HEK293 (cell line): ENCODE measurements at regions not wholly inside any gene's neighbourhood (a gene's known extent, or its start where the extent isn't known, plus 50 kb on each side); places are given as distances from the start of the nearest gene placed in this dataset.
"Not testable (repeated sequence)": the region's sequence is repeated elsewhere in the genome, so short reads cannot be mapped to it uniquely, and the experiment has no call there.

Source experiments
- CTCF ChIA-PET: fragments of 350-600 bp; formaldehyde crosslinking; extraction: SDS; loops from one replicate; lab custom pipeline; 2021; ENCODE audit warnings: antibody characterized with exemption; lab: Yijun Ruan, JAX
- POLR2A ChIA-PET: fragments of 300-600 bp; formaldehyde crosslinking; extraction: SDS; loops from one replicate; lab custom pipeline; 2020; ENCODE audit warnings: antibody characterized with exemption, inconsistent platforms; lab: Yijun Ruan, JAX
- H3K27ac ChIP-seq: fragments of 200-500 bp; sonication (Bioruptor generic); 2 replicates; pipeline ENCODE4 v1.5.1; 2014; ENCODE audit warnings: low read depth, low read length, control low read depth, inconsistent platforms; ENCODE audit errors: extremely low read depth
- H3K36me3 ChIP-seq, 2 experiments: fragments of 200-500 bp in 1 of 2; sonication (Bioruptor generic) in 1 of 2; 1 replicate in 1 of 2; 2 replicates in 1 of 2; pipeline ENCODE4 v1.5.1; 2014 to 2017; ENCODE audit warnings: inconsistent platforms in 2 of 2, low read length in 2 of 2; ENCODE audit not compliant: control insufficient read depth in 2 of 2, insufficient read depth in 1 of 2
- H3K4me1 ChIP-seq: fragments of 200-500 bp; sonication (Bioruptor generic); 2 replicates; pipeline ENCODE4 v1.5.1; 2014; ENCODE audit warnings: mild to moderate bottlenecking, low read length, inconsistent platforms; ENCODE audit not compliant: control insufficient read depth, insufficient read depth
- H3K4me3 ChIP-seq: 2 replicates; pipeline ENCODE4 v1.5.1; 2011; ENCODE audit warnings: low read depth, mild to moderate bottlenecking, control low read depth, low read length, moderate library complexity
- H3K9me3 ChIP-seq: fragments of 200-500 bp; sonication (Bioruptor generic); 2 replicates; pipeline ENCODE4 v1.5.1; 2014; ENCODE audit warnings: low read depth, low read length, inconsistent platforms; ENCODE audit not compliant: control insufficient read depth, insufficient read depth
- IKZF3 ChIP-seq: fragments of 450-650 bp; IDR thresholded peaks from 2 replicates; pipeline ENCODE4 v1.5.0; 2018; ENCODE audit warnings: missing biosample characterization, mild to moderate bottlenecking, missing genetic modification characterization, moderate library complexity
- SCRT2 ChIP-seq: fragments of 450-650 bp; formaldehyde crosslinking; IDR thresholded peaks from 2 replicates; pipeline ENCODE4 v1.5.1; 2016; ENCODE audit warnings: missing biosample characterization, missing genetic modification characterization
- YY1 ChIP-seq: fragments of 450-650 bp; formaldehyde crosslinking; IDR thresholded peaks from 2 replicates; pipeline ENCODE4 v1.5.1; 2018; ENCODE audit warnings: missing biosample characterization, missing genetic modification characterization
- YY2 ChIP-seq: fragments of 450-650 bp; formaldehyde crosslinking; IDR thresholded peaks from 2 replicates; pipeline ENCODE4 v1.5.1; 2016; ENCODE audit warnings: missing biosample characterization, missing genetic modification characterization
- ZFHX2 ChIP-seq: fragments of 450-650 bp; formaldehyde crosslinking; conservative IDR thresholded peaks from 2 replicates; pipeline ENCODE4 v1.5.1; 2016; ENCODE audit warnings: missing biosample characterization, missing genetic modification characterization
- ZNF10 ChIP-seq: fragments of 450-650 bp; formaldehyde crosslinking; IDR thresholded peaks from 2 replicates; pipeline ENCODE4 v1.5.1; 2017; ENCODE audit warnings: missing biosample characterization, missing genetic modification characterization
- ZNF202 ChIP-seq: fragments of 450-650 bp; formaldehyde crosslinking; IDR thresholded peaks from 2 replicates; pipeline ENCODE4 v1.5.1; 2016; ENCODE audit warnings: missing biosample characterization, missing genetic modification characterization, borderline replicate concordance
- ZNF274 ChIP-seq, 2 experiments: fragments of 200-500 bp in 1 of 2; fragments of 450-650 bp in 1 of 2; sonication (Bioruptor generic) in 1 of 2; formaldehyde crosslinking in 1 of 2; IDR thresholded peaks; 2 replicates each; pipeline versions ENCODE4 v1.5.1 to v1.6.1; 2014 to 2016; ENCODE audit warnings: borderline replicate concordance in 1 of 2, inconsistent platforms in 1 of 2, low read length in 1 of 2, missing biosample characterization in 1 of 2, missing genetic modification characterization in 1 of 2
- ZNF341 ChIP-seq: fragments of 450-650 bp; formaldehyde crosslinking; IDR thresholded peaks from 2 replicates; pipeline ENCODE4; 2016; ENCODE audit warnings: low read depth, missing biosample characterization, missing genetic modification characterization
- ZNF426 ChIP-seq: fragments of 450-650 bp; formaldehyde crosslinking; IDR thresholded peaks from 2 replicates; pipeline ENCODE4 v1.5.1; 2017; ENCODE audit warnings: missing biosample characterization, missing genetic modification characterization, mild to moderate bottlenecking, inconsistent platforms, moderate library complexity
- ZNF501 ChIP-seq: fragments of 450-650 bp; formaldehyde crosslinking; IDR thresholded peaks from 2 replicates; pipeline ENCODE4 v1.5.1; 2016; ENCODE audit warnings: missing biosample characterization, missing genetic modification characterization
- ZNF521 ChIP-seq: fragments of 450-650 bp; formaldehyde crosslinking; IDR thresholded peaks from 2 replicates; pipeline ENCODE4 v1.5.1; 2017; ENCODE audit warnings: missing biosample characterization, mild to moderate bottlenecking, missing genetic modification characterization
- ZNF558 ChIP-seq: fragments of 450-650 bp; formaldehyde crosslinking; IDR thresholded peaks from 2 replicates; pipeline ENCODE4 v1.5.1; 2016; ENCODE audit warnings: missing biosample characterization, missing genetic modification characterization
- ZNF610 ChIP-seq: fragments of 450-650 bp; formaldehyde crosslinking; IDR thresholded peaks from 2 replicates; pipeline ENCODE4 v1.5.1; 2016; ENCODE audit warnings: missing biosample characterization, missing genetic modification characterization, borderline replicate concordance
- ZNF677 ChIP-seq: fragments of 450-650 bp; IDR thresholded peaks from 2 replicates; pipeline ENCODE4 v1.5.0; 2018; ENCODE audit warnings: missing biosample characterization, mild to moderate bottlenecking, missing genetic modification characterization, moderate library complexity
- ZNF776 ChIP-seq: fragments of 450-650 bp; formaldehyde crosslinking; IDR thresholded peaks from 2 replicates; pipeline ENCODE4 v1.5.0; 2017; ENCODE audit warnings: missing biosample characterization, missing genetic modification characterization, borderline replicate concordance
- ZNF792 ChIP-seq: fragments of 450-650 bp; formaldehyde crosslinking; IDR thresholded peaks from 2 replicates; pipeline ENCODE4 v1.5.1; 2016; ENCODE audit warnings: missing biosample characterization, missing genetic modification characterization
- ZNF830 ChIP-seq: fragments of 450-650 bp; IDR thresholded peaks from 2 replicates; pipeline ENCODE4 v1.5.0; 2018; ENCODE audit warnings: missing biosample characterization, missing genetic modification characterization, low read depth, mild to moderate bottlenecking, moderate library complexity
- ZSCAN23 ChIP-seq: fragments of 450-650 bp; formaldehyde crosslinking; IDR thresholded peaks from 2 replicates; pipeline ENCODE4 v1.5.1; 2016; ENCODE audit warnings: missing biosample characterization, missing genetic modification characterization
- ZSCAN5A ChIP-seq: fragments of 450-650 bp; formaldehyde crosslinking; IDR thresholded peaks from 2 replicates; pipeline ENCODE4 v1.5.1; 2016; ENCODE audit warnings: missing biosample characterization, missing genetic modification characterization
- TF ChIP-seq, protein P1 (sequence below): fragments of 450-650 bp; formaldehyde crosslinking; IDR thresholded peaks from 2 replicates; pipeline ENCODE4 v1.5.1; 2017; ENCODE audit warnings: missing biosample characterization, missing genetic modification characterization
- TF ChIP-seq, protein P2 (sequence below): fragments of 450-650 bp; formaldehyde crosslinking; IDR thresholded peaks from 2 replicates; pipeline ENCODE4 v1.5.1; 2016; ENCODE audit warnings: missing biosample characterization, missing genetic modification characterization
- TF ChIP-seq, protein P3 (sequence below): fragments of 450-650 bp; formaldehyde crosslinking; conservative IDR thresholded peaks from 2 replicates; pipeline ENCODE4 v1.5.1; 2016; ENCODE audit warnings: low read depth, missing biosample characterization, missing genetic modification characterization

DNA sequence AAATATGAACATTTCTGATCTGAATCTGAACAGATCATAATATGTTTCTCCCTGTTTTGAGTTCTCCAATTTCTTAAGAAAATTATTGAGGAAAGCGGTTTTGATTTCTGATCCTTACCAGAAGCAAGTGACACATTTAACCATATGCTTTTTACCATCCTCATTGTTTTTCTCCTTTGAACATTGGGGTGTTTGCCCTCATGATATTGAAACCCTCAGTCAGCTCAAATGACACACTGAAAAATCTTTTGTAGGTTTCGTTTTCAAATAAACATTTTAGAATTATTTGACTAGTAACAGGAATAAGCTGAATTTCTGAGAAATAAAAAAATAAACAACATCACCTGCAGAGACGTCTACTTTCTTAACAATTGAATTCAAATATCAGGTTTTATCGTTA is 252.1 kb downstream of the DOK5 start:
- TF ChIP-seq ZNF610 (no peak), ZNF501 (no peak), ZNF426 (no peak), ZNF521 (no peak), IKZF3 (tag by site-specific recombination) (no peak), SCRT2 (tag by site-specific recombination) (no peak)
- TF ChIP-seq, protein P1, sequence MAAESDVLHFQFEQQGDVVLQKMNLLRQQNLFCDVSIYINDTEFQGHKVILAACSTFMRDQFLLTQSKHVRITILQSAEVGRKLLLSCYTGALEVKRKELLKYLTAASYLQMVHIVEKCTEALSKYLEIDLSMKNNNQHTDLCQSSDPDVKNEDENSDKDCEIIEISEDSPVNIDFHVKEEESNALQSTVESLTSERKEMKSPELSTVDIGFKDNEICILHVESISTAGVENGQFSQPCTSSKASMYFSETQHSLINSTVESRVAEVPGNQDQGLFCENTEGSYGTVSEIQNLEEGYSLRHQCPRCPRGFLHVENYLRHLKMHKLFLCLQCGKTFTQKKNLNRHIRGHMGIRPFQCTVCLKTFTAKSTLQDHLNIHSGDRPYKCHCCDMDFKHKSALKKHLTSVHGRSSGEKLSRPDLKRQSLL (tag by site-specific recombination), result no peak
- ChIA-PET POLR2A (no interaction called here), CTCF (interaction anchor here (0.6 to 1.2 kb wide), 4 partner anchors 19 to 59 kb away, joined by 3 to 6 read pairs (median 4); no protein-coding TSS in a partner anchor)

DNA sequence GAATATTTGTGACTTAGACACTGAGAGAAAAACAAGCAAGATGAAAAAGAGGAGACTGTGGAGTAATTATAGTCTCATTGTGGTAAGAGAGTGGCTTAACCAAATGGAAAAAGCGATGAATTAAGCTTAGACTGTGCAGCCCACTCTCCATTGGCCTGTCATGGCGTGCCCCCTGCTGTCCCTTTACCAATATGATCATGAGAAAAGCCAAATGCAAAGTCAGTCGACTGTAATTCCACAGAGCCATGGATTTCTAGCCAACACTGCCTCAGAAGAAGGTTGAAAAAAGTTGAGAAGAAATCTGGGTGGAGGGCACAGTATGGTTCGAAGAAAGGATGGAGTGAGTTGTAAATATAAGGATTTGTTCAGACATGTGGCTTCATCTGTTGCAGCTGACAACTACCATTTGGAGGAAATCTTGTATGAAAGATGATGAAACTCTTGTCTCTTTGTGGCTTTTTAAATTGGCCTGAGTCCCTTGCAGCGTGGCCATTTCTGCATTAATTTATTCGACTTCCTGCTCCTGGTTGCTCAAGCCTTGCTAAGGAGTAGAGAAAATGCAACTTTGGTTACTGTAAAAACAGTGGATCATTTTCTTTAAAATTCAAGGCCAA is 251.4 kb downstream of the DOK5 start:
- POLR2A ChIA-PET, result no interaction called here
- Histone ChIP-seq H3K4me3 (no peak overlapping the region), H3K4me1 (no peaks in the 10 kb centered on the region)
- TF ChIP-seq ZNF792 (tag by site-specific recombination), result no peak
- no peak for TF ChIP-seq YY1 (tag by site-specific recombination)
- TF ChIP-seq ZSCAN23 (tag by site-specific recombination), result no peak
- no peak for TF ChIP-seq ZNF776 (tag by site-specific recombination)
- no peak for TF ChIP-seq YY2 (tag by site-specific recombination)
- TF ChIP-seq, protein P2, sequence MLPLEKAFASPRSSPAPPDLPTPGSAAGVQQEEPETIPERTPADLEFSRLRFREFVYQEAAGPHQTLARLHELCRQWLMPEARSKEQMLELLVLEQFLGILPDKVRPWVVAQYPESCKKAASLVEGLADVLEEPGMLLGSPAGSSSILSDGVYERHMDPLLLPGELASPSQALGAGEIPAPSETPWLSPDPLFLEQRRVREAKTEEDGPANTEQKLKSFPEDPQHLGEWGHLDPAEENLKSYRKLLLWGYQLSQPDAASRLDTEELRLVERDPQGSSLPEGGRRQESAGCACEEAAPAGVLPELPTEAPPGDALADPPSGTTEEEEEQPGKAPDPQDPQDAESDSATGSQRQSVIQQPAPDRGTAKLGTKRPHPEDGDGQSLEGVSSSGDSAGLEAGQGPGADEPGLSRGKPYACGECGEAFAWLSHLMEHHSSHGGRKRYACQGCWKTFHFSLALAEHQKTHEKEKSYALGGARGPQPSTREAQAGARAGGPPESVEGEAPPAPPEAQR (tag by site-specific recombination), result no peak
- TF ChIP-seq ZNF10 (tag by site-specific recombination), result no peak
- TF ChIP-seq ZNF558, result no peak
- TF ChIP-seq, protein P3, sequence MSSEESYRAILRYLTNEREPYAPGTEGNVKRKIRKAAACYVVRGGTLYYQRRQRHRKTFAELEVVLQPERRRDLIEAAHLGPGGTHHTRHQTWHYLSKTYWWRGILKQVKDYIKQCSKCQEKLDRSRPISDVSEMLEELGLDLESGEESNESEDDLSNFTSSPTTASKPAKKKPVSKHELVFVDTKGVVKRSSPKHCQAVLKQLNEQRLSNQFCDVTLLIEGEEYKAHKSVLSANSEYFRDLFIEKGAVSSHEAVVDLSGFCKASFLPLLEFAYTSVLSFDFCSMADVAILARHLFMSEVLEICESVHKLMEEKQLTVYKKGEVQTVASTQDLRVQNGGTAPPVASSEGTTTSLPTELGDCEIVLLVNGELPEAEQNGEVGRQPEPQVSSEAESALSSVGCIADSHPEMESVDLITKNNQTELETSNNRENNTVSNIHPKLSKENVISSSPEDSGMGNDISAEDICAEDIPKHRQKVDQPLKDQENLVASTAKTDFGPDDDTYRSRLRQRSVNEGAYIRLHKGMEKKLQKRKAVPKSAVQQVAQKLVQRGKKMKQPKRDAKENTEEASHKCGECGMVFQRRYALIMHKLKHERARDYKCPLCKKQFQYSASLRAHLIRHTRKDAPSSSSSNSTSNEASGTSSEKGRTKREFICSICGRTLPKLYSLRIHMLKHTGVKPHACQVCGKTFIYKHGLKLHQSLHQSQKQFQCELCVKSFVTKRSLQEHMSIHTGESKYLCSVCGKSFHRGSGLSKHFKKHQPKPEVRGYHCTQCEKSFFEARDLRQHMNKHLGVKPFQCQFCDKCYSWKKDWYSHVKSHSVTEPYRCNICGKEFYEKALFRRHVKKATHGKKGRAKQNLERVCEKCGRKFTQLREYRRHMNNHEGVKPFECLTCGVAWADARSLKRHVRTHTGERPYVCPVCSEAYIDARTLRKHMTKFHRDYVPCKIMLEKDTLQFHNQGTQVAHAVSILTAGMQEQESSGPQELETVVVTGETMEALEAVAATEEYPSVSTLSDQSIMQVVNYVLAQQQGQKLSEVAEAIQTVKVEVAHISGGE, result no peak
- no peak for TF ChIP-seq ZSCAN5A (tag by site-specific recombination)
- no peak for TF ChIP-seq ZFHX2 (tag by site-specific recombination)
- TF ChIP-seq ZNF341 (tag by site-specific recombination), result no peak
- TF ChIP-seq ZNF830 (tag by site-specific recombination), result no peak
- no peak for TF ChIP-seq ZNF202
- TF ChIP-seq ZNF677 (tag by site-specific recombination), result no peak
- no peak for TF ChIP-seq ZNF274 (IDR thresholded peaks at IDR 0.05; ENCODE audit: low read length)
- TF ChIP-seq ZNF274 (tag by site-specific recombination; IDR thresholded peaks at IDR 0.05; ENCODE audit: borderline replicate concordance), result no peak
- TF ChIP-seq, all 188 proteins: peak for 0
- H3K36me3 ChIP-seq, result no peaks in the 10 kb centered on the region
- CTCF ChIA-PET, result interaction anchor here (1.0 to 1.3 kb wide), 4 partner anchors 45 to 76 kb away, joined by 3 to 6 read pairs (median 4); no protein-coding TSS in a partner anchor
- H3K9me3 ChIP-seq, result no peaks in the 10 kb centered on the region
- H3K27ac ChIP-seq, result no peak overlapping the region

More for the DNA sequence above, 252.1 kb downstream of the DOK5 start:
- Histone ChIP-seq H3K4me1 (no peaks in the 10 kb centered on the region), H3K36me3 (no peaks in the 10 kb centered on the region), H3K9me3 (no peaks in the 10 kb centered on the region), H3K27ac (no peak overlapping the region), H3K4me3 (no peak overlapping the region)

- H3K9me3 ChIP-seq, H3K27ac ChIP-seq, H3K4me3 ChIP-seq, H3K36me3 ChIP-seq, POLR2A ChIA-PET, H3K4me1 ChIP-seq: not testable (repeated sequence)
- CTCF ChIA-PET, result interaction anchor here (0.7 to 0.9 kb wide), 2 partner anchors 41 to 44 kb away, joined by 3 read pairs; no protein-coding TSS in a partner anchor
Observed at GRCh38 chr20:54725266-54725665, 249.9 kb downstream of the DOK5 start.
